ENCODE measurements at regions not wholly inside any gene's neighbourhood (a gene's known extent, or its start where the extent isn't known, plus 50 kb on each side); places are given as distances from the start of the nearest gene placed in this dataset.

- DNase-seq: no peak
- TF ChIP-seq CTCF (IDR thresholded peaks at IDR 0.05; ENCODE audit: low read depth, low read length): no peak
- Histone ChIP-seq H3K36me3 (no peaks in the 10 kb centered on the region), H3K27me3 (ENCODE audit: insufficient read depth, low read depth, severe bottlenecking) (no peaks in the 10 kb centered on the region), H3K4me3 (ENCODE audit: low read depth, low read length) (no peak overlapping the region), H3K9me3 (ENCODE audit: severe bottlenecking) (no peaks in the 10 kb centered on the region), H3K27ac (no peak overlapping the region)
These were observed 240.0 kb downstream of the ANKRD60 start for GRCh38 chr20:57988422-57988821.

GRCh38 chr20:57987659-57988058, 240.8 kb downstream of the ANKRD60 start:
- no peak for DNase-seq
- Histone ChIP-seq H3K27me3 (ENCODE audit: insufficient read depth, low read depth, severe bottlenecking) (no peaks in the 10 kb centered on the region), H3K4me3 (ENCODE audit: low read depth, low read length) (no peak overlapping the region), H3K36me3 (no peaks in the 10 kb centered on the region), H3K27ac (no peak overlapping the region), H3K9me3 (ENCODE audit: severe bottlenecking) (no peaks in the 10 kb centered on the region)
- no peak for TF ChIP-seq CTCF (IDR thresholded peaks at IDR 0.05; ENCODE audit: low read depth, low read length)

- TF ChIP-seq CTCF (IDR thresholded peaks at IDR 0.05; ENCODE audit: low read depth, low read length): no peak
- Histone ChIP-seq H3K36me3 (no peaks in the 10 kb centered on the region), H3K27me3 (ENCODE audit: insufficient read depth, low read depth, severe bottlenecking) (no peaks in the 10 kb centered on the region), H3K9me3 (ENCODE audit: severe bottlenecking) (no peaks in the 10 kb centered on the region), H3K27ac (no peak overlapping the region), H3K4me3 (ENCODE audit: low read depth, low read length) (no peak overlapping the region)
- DNase-seq: peak; percentile 32
These were observed 241.8 kb downstream of the ANKRD60 start for GRCh38 chr20:57986666-57987065.

GRCh38 chr20:57985278-57985677, 243.2 kb downstream of the ANKRD60 start:
- H3K27ac ChIP-seq: no peak overlapping the region
- H3K9me3 ChIP-seq (ENCODE audit: severe bottlenecking): no peaks in the 10 kb centered on the region
- TF ChIP-seq CTCF (IDR thresholded peaks at IDR 0.05; ENCODE audit: low read depth, low read length): no peak
- no peaks in the 10 kb centered on the region for H3K27me3 ChIP-seq (ENCODE audit: insufficient read depth, low read depth, severe bottlenecking)
- no peaks in the 10 kb centered on the region for H3K36me3 ChIP-seq
- no peak for DNase-seq
- H3K4me3 ChIP-seq (ENCODE audit: low read depth, low read length): no peak overlapping the region

GRCh38 chr20:57983082-57983481, 245.4 kb downstream of the ANKRD60 start:
- no peaks in the 10 kb centered on the region for H3K9me3 ChIP-seq (ENCODE audit: severe bottlenecking)
- TF ChIP-seq CTCF (IDR thresholded peaks at IDR 0.05; ENCODE audit: low read depth, low read length): 0 out of 2 replicates have a peak, but pooled peaks have one; percentile 4
- no peaks in the 10 kb centered on the region for H3K36me3 ChIP-seq
- peak; percentile 32 for DNase-seq
- no peak overlapping the region for H3K27ac ChIP-seq
- H3K27me3 ChIP-seq (ENCODE audit: insufficient read depth, low read depth, severe bottlenecking): no peaks in the 10 kb centered on the region
- H3K4me3 ChIP-seq (ENCODE audit: low read depth, low read length): no peak overlapping the region

GRCh38 chr20:57980506-57980905, 247.9 kb downstream of the ANKRD60 start:
- Histone ChIP-seq H3K9me3 (ENCODE audit: severe bottlenecking) (no peaks in the 10 kb centered on the region), H3K4me3 (ENCODE audit: low read depth, low read length) (no peak overlapping the region), H3K27ac (no peak overlapping the region), H3K27me3 (ENCODE audit: insufficient read depth, low read depth, severe bottlenecking) (no peaks in the 10 kb centered on the region), H3K36me3 (no peaks in the 10 kb centered on the region)
- DNase-seq: no peak
- TF ChIP-seq CTCF (IDR thresholded peaks at IDR 0.05; ENCODE audit: low read depth, low read length): no peak

Data from WERI-Rb-1 (cell line).